ENCODE measurements at regions not wholly inside any gene's neighbourhood (a gene's known extent, or its start where the extent isn't known, plus 50 kb on each side); places are given as distances from the start of the nearest gene placed in this dataset.
A peak's percentile ranks its signal among the peaks of the same experiment; 100 is the strongest.

DNA sequence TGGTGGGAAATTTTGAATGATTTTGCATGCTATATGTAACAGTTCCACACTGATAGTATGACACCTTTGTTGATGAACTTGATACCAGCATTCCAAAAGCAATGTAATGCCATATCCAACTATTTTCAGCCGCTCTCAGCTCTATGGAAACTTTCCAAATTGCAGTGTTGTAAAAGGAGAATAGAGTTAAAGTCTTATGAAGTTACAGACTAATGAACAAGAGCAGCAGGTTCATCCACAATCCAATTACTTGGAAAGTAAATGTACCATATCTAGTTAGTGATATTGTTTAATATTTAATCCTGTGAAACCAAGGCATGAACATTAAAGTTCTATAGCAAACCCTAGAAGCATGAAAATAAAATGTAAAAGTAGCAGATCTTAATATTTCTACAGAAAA is 418.2 kb downstream of the TUSC1 start:
- no peak for TF ChIP-seq CTCF (IDR thresholded peaks at IDR 0.05; ENCODE audit: control insufficient read depth, extremely low read depth, insufficient read depth)
- H3K4me3 ChIP-seq (ENCODE audit: low read depth, low read length) = no peak overlapping the region
- DNase-seq (ENCODE audit: low read depth) = peak; percentile 21

GRCh38 chr9:25255216-25255615 is 423.0 kb downstream of the TUSC1 start:
- TF ChIP-seq CTCF (IDR thresholded peaks at IDR 0.05; ENCODE audit: control insufficient read depth, extremely low read depth, insufficient read depth) = no peak
- no peak for DNase-seq (ENCODE audit: low read depth)

DNA sequence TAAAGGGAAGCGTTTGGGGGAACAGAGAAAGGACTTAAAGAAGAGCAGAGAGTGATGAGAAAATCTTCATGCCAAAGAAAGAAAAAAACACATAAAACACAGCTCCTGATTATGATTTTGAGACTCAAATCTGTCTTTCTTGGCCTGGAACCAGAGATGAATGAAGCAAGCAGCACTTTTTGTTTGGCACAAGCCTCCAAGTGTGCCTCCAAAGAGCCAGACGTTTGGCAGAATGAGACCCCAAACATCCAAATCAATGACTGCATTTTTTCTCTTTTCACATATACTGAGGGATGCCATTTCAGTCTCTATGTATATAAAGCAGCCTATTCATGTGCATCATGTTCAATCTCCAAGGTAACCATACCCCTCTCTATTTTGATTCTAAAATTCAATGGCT is 424.2 kb downstream of the TUSC1 start:
- TF ChIP-seq CTCF (IDR thresholded peaks at IDR 0.05; ENCODE audit: control insufficient read depth, extremely low read depth, insufficient read depth) = no peak
- H3K4me3 ChIP-seq (ENCODE audit: low read depth, low read length) = no peak overlapping the region
- DNase-seq (ENCODE audit: low read depth) = no peak

More at GRCh38 chr9:25255216-25255615, 423.0 kb downstream of the TUSC1 start:
- H3K4me3 ChIP-seq (ENCODE audit: low read depth, low read length) = no peak overlapping the region

DNA sequence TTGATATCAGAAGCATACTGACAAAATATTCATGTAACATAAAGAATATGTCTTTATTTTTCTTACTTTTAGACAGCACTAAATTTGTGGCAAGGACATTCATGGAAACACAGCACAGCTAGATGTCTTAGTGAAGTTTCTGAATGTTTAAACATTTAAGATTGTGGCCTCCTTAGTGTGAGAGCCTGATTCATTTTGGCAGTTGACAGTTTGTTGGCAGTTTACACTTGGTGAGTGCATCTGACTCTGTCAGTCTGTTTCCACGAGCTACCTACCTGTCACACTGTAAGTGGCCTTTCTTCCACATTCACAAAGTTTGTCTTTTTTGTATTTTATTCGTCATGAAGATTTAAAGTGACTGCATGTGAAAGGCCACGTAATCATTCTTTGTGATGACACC is 436.8 kb downstream of the TUSC1 start:
- TF ChIP-seq CTCF (IDR thresholded peaks at IDR 0.05; ENCODE audit: control insufficient read depth, extremely low read depth, insufficient read depth) = no peak
- no peak overlapping the region for H3K4me3 ChIP-seq (ENCODE audit: low read depth, low read length)
- no peak for DNase-seq (ENCODE audit: low read depth)

DNA sequence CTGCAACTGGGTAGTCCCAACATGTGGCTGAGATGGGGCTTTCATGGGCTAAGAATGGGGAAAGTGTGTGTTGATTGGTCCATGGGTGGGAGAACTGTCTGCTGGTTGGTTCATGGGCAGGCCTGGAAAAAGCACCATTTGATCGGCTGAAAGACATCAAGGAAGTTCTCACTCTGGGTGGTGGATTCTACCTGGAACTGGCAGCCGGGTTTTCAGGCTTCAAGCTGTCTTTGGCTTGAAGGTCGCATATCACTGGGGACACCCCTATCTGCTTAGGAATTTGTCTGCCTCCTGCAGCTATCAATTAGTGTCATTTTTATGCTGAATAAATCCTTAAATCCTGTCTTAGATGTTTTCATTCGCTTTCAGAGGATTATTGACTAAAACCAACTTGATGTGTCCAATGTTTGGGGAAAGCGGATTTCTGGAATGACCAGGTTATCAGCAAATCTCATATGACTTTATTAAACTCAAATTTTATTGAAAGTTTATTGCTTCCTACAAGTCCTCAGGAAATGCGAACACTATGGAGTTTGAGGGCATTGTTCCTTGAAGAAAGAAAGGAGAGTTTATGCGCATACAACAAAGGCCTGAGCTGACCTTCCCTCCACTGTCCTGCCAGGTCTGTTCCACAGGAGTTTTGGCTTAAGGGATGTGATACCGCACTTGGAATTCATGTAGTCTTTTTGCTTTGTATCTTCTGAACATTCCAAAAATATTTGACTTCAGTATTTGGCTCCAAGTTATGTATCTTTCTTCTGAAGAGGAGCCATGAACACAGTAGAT is 451.1 kb downstream of the TUSC1 start:
- H3K4me3 ChIP-seq (ENCODE audit: low read depth, low read length) = no peak overlapping the region
- no peak for TF ChIP-seq CTCF (IDR thresholded peaks at IDR 0.05; ENCODE audit: control insufficient read depth, extremely low read depth, insufficient read depth)
- no peak for DNase-seq (ENCODE audit: low read depth)

- no peak for TF ChIP-seq CTCF (IDR thresholded peaks at IDR 0.05; ENCODE audit: control insufficient read depth, extremely low read depth, insufficient read depth)
- H3K4me3 ChIP-seq (ENCODE audit: low read depth, low read length) = no peak overlapping the region
- no peak for DNase-seq (ENCODE audit: low read depth)
Observed at GRCh38 chr9:25225938-25226760, 452.1 kb downstream of the TUSC1 start.

Measured in LNCaP clone FGC (cell line).